ENCODE measurements at regions not wholly inside any gene's neighbourhood (a gene's known extent, or its start where the extent isn't known, plus 50 kb on each side); places are given as distances from the start of the nearest gene placed in this dataset.
A peak's percentile ranks its signal among the peaks of the same experiment; 100 is the strongest.

DNA sequence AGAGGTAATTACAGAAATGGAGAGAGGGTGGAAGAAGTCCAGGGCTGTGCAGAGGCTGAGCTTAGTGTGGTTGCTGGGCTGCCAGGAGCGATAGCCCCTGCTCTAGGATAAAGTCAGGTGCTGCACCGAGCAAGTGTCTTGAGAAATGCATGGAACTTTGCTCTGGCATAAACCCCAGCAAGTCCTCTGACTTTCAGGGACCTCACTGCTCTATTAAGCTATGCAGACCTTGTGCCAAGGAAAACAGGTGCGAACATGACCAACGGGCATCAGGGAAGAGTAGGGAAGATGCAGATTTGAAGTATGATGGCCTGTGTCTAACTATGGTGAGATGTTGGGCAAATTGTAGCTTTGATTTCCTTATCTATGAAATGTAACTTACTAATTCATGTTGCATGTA lies 416.8 kb downstream of the NR2F2 start:
- no peak for DNase-seq

DNA sequence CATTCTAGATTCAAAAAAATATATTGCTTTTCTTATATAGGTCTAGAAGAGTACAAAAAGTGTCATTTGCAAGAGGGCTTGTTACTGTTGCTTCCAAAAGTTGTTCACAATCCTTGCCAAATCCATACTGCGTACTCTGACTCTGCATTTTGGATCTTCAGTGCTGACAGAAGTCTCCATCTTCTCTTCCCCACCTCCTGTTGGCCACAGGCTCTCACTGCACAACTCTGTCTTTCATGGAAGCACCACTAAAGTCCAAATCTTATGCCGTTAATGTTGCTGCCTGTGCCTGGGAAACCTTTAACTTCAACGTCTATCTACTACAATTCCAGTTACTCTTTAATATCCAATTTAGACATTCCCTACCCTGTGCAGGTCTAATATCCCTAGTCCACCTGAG lies 419.9 kb downstream of the NR2F2 start:
- no peak for DNase-seq

DNA sequence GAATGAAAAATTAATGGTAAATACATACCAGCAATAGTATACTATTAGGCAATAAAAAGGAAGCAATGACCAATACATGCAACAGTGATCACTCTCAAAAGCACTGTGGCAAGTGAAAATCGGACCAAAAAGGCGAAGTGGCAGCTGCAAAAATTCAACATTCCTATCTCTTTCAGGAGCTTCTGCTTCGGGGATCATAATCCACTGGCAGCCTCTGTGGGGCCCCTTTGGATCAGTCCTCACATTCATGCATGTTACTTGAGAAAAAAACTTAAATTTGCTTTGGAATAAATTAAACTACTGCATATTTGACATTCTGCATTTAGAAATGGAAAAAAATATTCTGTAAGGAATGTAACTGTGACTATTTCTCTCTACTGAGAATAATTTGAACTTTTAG lies 425.6 kb downstream of the NR2F2 start:
- DNase-seq: no peak

DNA sequence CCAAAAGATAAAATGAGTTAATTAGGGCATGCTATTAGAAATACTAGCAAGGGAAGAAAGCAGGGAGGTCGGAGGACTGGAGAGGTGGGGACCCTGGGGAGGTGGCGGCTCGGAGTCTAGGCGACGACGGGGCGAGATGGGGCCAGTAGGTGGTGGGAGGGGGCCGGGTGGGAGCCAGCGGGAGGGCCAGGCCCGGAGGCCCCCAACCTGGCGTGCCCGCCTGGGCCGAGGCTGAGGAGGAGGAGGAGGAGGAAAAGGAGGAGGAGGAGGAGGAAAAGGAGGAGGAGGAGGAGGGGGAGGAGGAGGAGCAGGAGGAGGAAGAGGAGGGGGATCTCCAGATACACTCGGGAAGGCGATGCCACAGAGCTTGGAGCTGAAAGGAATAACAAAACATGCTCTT lies 426.2 kb downstream of the NR2F2 start:
- DNase-seq: no peak

DNA sequence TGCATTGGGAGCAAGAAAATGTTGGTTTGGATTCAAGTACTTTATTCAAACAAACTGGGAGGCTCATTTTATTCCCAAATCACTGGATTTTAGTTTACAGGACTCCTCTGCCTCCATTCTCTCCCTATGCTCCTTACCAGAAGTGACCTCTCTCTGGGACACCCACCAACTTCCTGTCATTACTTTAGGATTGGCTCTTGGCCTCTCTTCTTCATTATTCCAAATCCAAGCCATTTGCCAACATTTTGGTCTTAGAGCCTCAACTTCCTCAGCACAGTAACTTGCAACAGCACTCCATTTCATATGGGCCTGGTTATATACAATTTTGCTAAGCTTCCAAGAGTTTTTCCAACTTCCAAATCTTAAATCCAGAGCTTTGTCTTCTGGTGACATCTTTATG lies 432.1 kb downstream of the NR2F2 start:
- no peak for DNase-seq

DNA sequence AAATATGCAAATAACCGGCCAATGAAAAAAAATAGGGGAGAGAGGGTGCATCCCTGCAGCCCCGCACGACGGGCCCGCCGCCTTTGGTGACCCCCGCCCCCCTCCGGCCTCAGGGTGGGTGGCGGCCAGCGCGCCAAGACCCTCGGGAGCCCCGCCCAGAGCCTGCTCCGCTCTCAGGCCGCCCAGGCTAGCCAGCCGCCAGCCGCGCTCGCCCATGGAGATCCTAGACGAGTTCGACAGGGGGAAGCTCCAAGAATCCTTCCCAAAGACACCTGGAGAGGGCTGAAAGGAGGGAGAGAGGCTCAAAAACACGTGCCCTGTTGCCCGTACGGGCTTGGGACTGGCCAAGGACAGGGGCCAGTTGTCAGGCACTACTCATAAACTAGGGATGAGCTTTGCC lies 434.0 kb downstream of the NR2F2 start:
- no peak for DNase-seq

DNA sequence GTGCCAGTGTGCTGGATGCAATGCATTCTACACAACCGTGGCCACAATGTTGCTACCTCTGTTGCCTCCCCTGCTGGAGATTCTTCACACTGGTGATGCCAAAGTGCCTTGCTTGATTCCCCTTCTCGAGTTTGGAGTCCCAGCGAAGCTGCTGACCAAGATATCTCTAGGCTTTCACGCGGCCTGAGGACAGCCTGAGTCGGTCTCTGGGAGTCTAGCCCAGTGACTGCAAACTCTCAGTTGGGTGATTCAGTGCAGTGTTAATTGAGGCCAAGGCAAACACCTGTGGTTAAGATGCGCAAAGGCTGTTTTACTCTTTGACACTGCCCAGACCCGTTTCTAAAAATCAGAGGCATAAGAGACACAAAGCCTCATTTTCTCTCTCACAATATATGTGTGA lies 434.4 kb downstream of the NR2F2 start:
- no peak for DNase-seq

DNA sequence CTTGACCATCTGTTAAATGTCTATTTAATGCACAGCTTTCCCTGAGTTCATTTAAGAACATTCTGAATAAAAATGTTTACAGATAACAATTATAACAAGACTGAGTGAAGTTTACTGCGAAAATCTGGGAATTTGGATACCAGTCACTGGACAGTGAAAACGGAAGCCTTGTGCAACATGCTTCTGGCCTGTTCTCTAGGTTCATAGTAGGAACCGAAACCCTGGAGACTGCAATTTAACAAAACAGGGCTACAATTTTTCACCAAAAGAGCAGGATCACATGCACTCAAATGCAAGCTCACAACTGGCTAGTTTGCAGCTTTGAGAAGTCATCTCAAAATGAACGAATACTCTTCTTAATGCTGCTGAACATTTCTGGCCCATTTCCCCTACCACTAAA lies 435.9 kb downstream of the NR2F2 start:
- no peak for DNase-seq

DNA sequence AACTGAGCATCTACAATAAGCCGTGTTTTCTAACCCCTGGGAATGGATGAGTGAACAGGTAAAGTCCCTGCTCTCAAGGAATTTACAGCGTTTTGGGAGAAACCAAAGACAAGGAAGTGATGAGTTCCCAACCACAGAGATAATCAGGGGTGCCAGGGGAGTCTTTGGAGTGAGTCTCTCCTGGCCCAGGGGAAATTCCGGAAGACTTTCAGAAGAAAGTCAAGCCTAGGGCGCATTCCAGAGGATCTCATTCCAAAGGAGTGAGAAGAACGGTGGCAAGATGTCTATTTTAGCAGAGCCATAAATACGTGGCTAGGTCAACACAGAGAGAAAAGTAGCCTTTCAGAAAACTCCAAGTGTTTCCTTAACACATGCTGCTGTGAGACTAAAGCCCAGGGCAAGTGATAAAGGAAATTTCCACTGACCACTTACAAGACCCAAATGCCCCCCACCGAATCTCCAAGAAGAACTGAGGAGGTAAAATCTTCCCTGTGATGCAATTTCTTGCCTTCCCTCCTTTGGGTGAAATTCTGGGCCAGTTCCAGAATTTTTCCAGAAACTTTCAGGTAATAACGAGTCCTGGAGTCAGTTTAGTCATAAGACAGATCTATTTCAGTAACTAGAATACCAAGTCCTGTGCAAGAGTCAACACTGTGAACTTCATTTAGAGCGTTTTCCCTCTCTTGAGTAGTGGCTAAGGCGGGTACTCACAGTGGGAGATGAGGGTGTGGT lies 437.4 kb downstream of the NR2F2 start:
- DNase-seq: no peak

DNA sequence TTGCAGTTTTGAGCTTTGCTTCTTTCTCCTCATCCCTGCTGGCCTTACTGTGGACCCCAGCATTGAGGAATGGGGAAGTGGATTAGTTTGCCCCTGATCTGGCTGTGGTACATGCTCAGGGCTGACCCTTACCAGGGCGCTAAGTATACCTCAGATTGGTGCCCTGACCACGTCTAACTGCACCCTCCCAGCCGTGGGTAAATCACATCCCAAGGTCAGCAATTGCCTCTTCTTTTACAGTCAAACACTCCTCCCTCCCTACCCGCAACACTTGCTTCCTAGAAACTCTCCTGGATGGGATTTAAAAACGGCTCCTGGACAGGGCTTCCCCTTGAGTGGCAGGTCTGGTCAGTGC lies 437.9 kb downstream of the NR2F2 start:
- DNase-seq: no peak

DNA sequence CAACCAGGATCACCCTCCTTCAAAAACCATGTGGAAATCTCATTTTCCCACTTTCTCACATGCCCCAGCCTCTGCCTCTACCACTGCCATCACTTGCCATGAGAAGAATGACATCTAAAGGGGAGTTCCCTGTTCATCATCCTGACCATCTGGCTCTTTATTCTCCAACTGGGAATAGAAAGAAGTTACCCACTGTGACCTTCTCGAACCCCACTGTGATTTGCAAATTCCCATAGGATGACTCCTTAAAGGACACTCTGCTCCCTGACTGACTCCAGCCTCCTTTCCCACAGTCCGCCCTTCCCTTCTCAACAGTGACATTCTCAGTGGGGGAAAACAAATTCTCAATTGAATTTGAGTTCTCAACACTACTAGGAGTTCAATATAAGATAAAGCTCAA lies 440.5 kb downstream of the NR2F2 start:
- no peak for DNase-seq

DNA sequence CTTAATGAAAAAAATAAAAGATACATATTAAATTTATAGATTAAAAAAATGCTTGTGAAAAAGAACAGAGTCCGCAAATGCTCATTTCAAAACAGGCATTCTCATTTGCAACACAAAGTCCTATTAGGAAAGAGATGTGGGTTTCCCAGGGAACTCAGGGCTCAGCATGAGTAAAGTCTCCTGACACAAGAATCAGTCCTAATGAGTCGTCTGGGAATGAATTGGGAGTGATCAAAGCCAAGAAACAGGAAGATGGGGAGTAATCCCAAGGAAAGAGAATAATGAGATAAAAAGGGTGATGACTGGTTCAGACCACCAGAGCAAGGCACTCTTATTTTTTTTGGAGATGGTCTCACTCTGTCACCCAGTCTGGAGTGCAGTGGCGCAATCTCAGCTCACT lies 443.7 kb downstream of the NR2F2 start:
- DNase-seq: no peak

DNA sequence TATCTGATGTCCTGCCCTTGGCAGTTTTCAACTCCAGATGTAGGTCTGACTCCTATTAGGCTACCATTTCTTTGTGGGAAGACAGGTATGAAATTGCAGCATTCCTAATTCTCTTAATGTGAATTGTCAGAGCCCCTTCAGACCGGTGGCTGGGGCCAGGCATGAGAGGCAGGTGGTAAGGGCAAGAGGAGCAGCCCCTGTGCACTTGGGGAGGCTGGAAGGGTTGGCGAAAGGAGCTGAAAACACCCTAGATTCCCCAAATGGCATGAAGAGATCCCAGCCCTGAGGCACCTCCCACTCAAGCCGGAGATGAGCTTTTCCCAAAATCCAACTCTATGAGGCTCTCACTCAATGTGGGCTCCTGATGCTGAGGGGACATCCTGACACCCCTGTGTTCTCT lies 453.2 kb downstream of the NR2F2 start:
- DNase-seq: no peak

DNA sequence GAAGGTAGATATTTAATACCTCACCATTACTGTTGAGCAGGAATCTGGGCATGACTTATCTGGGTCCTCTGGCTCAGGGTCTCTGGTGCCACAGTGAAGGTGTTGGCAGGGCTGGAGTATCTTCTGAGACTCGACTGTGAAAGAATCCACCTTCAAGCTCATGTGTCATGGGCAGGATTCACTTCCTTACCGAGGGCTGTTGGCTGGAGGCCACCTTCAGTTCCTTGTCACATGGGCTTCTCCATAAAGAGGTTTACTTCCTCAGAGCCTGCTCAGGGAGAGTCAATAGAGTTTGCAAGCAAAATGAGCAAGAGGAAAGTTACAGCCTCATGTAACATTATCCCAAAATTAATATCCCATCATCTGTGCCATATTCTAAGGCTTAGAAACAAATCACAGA lies 459.5 kb downstream of the NR2F2 start:
- DNase-seq: peak; percentile 0

DNA sequence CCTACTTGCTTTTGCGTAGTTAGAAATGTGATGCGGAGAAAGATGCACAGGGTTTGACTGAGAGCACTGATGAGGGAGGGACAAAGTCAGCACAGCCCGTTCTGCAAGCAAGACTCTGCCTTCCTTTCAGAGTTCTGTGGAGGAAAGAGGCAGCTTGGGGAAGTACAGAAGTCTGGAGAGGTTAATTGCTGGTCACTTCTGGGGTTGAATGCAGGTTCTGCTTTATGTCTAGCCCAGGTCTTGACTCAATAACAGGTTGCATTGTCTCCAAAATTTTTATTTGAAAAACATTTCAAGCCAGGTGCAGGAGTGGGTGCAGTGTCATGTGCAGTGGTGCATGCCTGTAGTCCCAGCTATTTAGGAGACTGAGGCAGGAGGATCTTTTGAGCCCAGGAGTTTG lies 461.7 kb downstream of the NR2F2 start:
- DNase-seq: no peak

DNA sequence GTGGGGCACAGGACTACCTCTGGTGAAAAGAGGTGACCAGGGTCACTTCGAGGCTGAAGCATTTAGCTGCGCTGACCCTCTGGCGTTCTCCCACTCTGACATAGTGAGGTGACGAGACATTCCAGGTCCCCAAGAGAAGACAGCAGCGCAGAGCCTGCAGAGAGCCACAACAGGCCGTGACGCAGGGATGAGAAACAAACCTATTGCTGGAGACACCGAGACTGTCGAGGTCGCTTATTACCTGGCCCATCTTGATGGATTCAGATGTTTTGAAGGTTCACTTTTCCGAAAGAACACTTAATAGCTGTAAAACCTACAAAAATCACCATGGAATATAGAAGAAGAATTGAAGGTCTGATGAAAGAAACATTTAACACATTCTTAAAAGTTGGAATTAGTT lies 466.3 kb downstream of the NR2F2 start:
- no peak for DNase-seq

DNA sequence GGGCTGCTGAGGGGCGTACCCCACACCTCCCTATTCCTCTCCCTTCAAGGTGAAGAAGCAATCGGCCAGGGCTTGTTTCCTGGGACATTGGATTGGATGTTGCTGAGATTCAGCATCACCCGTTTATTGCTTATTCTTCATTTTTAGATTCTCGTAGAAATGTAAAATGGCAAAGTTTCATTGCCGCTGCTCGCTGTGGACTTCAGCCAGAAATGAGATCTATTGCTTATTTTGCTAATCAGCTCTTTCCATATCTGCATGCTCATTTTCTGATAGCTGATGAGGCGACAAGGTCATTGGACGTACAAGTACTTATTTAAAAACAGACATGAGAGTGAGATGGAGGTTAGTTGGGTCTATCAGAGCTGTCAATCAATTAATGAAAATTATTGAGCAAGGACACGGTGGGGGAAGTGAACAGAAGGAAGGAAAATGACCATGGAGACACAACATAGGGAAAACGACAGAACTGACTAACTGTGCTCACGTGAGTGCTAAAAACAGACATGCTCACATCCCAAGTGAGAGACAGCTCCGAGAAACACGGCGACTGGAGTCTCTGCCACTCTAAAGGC lies 471.2 kb downstream of the NR2F2 start:
- no peak for DNase-seq

DNA sequence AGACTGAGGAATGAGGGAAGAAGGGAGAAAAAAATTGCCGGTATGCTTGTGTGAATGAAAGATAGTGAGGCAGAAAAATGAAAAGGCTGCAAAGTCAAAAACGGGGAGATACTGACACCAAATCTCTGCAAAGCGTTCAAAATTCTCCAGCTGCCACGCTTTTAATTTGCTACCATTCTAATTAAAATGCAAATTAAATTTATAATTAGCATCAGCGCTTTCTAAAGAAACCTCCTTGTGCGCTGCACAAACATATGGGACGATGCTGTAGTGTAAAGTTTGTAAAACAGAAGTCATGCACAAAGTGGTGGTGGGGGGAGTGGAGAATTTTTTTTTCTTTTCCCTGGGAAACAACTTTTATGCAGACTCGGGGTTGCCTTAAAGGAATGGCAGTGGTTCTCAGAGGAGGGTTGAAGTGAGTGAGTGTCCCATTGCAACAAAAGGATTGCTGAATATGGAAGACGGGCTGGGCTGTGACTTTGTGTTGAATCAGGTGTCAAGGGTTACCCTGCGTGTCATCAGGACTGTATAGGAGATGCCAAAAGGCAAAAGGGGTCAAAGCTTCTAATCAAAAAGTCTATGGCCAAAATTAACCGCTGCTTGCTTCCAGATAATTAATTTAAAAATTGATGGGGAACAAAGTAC lies 472.2 kb downstream of the NR2F2 start:
- DNase-seq: no peak

DNA sequence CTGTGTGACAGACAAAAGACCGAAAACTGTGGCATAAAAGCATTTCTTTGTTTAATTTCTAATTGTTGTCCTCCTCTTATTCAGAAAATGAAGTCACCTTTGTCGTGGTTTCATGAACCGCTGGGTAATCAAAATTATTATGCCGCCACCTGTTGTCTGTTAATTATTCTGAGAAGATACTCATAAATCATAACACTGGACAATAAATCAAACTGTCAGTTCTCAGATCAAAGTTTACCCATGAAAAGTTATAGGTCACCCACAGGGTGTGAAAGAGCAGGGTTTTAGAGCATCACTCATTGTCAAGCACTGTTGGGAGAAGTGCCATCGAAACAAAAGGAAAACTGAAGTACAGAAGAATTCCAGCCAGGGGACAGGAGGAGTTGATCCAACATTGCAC lies 474.3 kb downstream of the NR2F2 start:
- no peak for DNase-seq

DNA sequence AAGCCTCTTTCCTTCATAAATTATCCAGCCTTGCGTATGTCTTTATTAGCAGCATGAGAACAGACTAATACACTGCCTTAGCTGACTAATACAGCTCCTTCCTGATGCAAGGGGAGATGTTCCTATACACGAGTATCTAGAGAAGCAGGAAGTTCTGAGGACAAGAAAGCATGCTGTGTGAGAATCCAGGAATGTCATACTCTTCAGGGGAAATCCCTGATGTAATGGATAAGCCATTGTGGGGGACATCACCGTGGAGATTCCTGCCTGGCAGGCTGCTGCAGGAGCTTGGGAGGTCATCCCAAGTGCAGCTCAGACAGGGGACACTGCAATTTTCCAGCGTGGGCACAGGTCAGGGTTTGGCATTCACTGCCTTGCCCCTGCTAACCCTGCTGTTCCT lies 476.9 kb downstream of the NR2F2 start:
- no peak for DNase-seq

DNA sequence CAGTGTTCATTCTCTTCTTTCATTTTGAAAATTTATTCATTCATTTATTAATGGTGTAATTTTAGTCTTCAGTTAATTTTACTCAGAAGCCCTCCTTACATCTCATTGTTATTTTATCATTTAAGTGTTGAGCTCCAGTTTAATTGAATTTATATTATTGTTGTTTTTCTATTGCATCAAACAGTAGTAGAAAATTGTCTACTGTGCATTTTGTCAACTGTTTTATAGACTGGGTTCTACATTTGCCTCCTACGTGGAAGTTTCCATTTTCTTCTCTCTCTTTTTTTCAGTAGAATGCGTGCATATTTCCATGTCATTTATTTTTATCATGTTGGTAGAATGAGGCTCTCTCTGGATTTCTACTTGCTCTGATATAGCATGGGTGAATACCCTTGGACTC lies 487.4 kb downstream of the NR2F2 start:
- no peak for DNase-seq

DNA sequence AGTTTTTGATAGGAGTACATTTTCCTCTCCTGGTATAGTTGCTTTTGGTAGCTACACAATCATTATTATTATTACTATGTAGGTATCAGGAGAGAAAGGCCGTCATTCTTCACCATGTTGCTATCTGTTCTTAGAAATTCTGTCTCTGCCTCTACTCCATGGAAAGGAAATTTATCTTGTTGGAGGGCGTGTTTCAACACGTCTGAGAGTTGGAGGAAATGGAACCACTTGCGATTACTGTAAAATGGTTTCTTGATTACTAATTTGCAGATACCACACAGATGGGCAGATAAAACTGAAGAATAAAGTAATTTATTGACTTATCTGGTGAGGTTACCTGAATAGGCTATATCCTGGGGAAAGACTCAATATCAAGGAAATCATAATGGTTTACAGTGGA lies 488.4 kb downstream of the NR2F2 start:
- no peak for DNase-seq

DNA sequence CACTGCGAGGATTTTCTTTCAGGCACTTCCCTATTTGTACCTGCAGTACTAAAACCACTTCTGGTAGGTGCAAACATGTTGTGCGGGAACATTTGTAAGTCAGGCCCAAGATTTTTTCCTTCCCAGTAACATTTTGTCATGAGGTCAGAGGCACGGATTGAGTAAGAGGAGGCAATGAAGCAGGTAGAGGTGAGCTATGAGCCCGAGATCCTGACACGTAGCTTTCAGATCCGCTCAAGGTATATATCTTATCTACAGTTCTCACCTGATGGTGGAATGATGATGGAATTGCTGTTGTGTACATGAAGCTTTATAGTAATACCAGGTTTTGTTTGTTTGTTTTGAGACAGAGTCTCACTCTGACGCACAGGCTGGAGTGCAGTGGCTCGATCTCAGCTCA lies 497.5 kb downstream of the NR2F2 start:
- no peak for DNase-seq

DNA sequence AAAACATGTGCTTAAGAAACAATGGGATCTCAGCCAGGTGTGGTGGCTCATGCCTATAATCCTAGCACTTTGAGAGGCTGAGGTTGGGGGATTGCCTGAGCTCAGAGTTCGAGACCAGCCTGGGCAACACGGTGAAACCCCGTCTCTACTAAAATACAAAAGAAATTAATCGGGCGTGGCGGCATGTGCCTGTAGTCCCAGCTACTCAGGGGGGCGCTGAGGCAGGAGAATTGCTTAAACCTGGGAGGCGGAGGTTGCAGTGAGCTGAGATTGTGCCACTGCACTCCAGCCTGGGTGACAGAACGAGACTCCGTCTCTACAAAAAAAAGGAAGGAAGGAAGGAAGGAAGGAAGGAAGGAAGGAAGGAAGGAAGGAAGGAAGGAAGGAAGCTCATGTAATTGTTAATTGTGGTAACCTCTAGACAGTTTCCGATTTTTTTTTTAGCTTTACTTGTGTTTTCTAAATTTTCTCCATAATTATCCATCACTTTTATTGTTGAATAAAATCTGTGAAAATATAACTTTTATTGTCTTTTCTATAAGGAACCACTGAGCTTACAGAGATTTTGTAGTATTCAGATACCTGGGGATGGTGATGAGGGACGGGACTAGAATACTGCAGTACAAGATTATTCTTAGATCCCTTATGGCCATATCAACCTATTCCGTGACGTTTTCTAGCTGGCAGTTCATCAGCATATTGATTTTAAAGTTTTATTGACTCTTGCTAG lies 506.9 kb downstream of the NR2F2 start:
- DNase-seq: no peak
